HG02798 (cell line): ENCODE measurements at regions not wholly inside any gene's neighbourhood (a gene's known extent, or its start where the extent isn't known, plus 50 kb on each side); places are given as distances from the start of the nearest gene placed in this dataset.

ENCODE experiments used
- ATAC-seq: cut with Tn5 transposase; IDR thresholded peaks from one replicate; pipeline ENCODE4 v1.9.1; 2021; ENCODE audit warnings: mild to moderate bottlenecking; ENCODE audit not compliant: unreplicated experiment, poor library complexity

DNA sequence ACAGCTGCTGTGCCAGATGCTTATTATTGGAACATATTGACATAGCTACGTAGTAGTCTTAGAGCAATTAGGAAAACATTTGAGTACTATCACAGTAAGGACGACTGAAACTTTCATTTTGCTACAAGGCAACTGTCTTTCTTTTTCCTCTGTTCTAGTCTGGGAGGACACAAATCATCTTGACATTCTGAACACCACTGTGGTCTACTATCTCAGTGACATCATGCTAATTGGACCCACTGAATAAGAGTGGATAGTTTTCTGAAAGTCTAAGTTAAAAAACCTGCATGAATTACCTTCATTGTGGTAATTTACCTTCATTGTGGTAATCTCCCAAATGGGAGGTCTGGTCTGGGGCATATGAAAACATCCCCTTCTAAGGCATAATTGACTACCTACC, 163.3 kb upstream of the MOCS1 start:
- ATAC-seq, result no peak

GRCh38 chr6:40083141-40083920, 149.1 kb upstream of the MOCS1 start:
- ATAC-seq, result no peak

- ATAC-seq, result no peak
Measured at GRCh38 chr6:40082278-40083043, 148.2 kb upstream of the MOCS1 start.

GRCh38 chr6:40077736-40078135, 143.5 kb upstream of the MOCS1 start:
- ATAC-seq, result no peak

GRCh38 chr6:40077315-40077714, 143.1 kb upstream of the MOCS1 start:
- no peak for ATAC-seq

DNA sequence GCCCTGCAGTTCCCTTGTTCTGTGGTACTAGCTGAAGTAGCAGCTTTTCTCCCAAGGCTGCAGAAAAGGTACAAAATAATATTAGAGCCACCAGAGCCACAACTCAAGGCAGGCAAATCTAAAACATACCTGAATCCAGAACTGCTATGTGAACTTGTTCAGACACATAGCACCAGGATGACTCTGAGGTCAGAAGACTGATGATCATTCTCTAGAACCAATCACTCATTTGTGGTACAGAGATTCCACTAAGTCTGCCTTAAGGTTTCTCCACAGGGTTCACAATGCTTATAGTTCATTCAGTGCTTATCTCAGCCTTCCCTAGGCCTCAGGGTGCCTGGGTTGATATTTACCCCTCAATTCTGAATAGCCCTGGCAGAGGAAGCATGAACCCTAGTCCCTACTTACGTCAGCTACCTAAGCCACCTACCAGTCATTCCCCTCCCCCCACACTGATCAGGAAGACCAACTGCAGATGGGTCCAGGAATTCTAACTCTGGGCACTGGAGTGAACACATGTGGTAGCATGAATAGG, 140.9 kb upstream of the MOCS1 start:
- no peak for ATAC-seq

DNA sequence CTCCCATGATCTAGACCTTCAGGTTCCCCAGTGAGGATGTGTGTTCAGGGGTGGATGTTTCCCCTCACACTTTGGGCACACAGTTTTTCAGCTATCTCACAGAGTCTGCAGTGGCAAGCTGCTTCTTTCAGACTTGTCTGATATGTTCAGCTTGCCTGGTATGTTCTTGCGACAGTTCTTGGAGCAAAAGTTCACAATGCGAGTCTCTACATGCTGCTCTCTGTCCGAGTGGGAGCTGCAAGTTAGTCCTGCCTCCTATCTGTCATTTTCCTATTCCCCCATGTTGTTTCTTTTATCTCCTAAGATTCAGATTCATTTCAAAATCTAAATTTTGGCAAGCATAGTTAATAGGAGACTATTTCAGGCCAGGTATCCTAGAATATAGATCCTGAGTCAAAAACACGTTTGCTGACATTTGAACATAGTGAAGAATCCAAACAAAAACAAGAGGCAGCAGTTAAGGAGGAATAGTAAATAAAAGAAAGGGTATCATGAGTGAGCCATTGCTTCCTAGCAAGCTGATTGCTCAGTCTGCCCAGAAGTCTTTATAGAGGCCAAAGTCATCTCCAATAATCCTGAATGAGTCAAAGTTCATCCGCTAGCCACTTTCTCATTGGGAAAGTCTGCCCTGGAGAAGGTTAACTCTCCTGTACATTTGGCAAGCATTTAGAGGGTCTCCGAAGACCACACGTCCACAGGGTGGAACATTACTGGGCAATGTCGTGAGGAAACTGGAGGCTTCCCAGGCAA, 140.2 kb upstream of the MOCS1 start:
- no peak for ATAC-seq

DNA sequence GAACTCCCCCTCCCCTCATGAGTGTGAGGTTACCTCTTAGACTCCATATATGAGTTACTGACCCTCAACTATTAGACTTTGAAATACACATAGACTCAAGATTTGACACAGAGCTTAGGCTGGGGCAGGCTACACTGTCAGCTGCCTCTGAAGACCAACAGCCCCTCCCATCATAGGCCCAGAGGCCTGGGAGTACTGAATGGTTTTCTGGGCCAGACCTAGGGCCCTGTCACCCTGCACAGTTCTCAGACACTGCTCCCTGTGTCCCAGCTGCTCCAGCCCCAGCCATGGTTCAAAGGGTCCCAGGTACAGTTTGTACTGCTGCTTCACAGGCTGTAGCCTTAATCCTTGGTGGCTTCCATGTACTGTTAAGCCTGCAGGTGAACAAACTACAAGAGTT, 132.1 kb upstream of the MOCS1 start:
- ATAC-seq, result no peak

DNA sequence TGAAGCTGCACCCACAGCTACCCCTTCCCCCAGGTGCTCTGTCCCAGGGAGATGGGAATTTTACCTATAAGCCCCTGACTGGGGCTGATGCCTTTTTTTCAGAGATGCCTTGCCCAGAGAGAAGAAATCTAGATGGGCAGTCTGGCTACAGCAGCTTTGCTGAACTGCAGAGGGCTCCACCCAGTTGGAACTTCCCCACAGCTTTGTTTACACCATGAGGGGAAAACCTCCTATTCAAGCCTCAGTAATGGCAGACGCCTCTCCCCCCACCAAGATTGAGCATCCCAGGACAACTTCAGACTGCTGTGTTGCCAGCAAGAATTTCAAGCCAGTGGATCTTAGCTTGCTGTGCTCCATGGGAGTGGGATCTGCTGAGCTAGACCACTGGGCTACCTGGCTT, 122.6 kb upstream of the MOCS1 start:
- no peak for ATAC-seq

DNA sequence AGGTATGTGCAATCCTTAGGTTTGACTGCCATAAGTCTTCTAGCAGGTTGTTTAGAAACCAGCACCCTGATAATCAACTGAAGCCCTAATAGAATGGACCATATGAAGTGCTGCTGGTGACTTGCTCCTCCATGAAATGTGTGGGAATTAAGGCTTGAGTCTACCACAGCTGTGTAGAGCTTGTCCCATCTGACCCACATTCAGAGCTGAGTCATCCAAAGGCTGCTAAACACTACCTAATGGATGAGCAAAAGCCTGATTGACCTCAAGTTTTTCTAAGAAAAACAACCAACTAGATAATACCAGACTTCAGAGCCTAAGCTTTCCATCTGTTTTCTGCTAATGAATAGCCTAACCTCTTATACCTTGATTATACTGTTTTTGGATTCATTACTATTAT, 120.3 kb upstream of the MOCS1 start:
- ATAC-seq, result no peak

DNA sequence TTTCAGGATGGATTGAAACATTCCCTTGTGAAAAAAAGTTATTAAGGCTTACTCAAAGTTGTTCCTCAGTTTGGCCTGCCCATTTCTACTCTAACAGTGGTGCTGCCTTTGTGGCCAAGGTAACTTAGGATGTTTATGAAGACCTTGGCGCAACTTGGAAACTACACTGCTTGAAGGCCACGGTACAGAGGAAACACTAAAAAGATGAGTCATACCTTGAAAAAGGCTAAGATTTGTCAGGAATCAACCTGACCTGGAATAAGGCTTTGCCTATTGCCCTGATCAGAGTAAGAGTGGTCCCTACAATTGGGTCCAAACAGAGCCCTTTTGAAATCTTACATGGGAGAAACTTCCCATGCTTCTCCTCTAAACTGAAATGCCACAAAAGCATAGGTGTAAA, 119.9 kb upstream of the MOCS1 start:
- ATAC-seq, result no peak

GRCh38 chr6:40049128-40049527, 114.9 kb upstream of the MOCS1 start:
- ATAC-seq, result no peak

DNA sequence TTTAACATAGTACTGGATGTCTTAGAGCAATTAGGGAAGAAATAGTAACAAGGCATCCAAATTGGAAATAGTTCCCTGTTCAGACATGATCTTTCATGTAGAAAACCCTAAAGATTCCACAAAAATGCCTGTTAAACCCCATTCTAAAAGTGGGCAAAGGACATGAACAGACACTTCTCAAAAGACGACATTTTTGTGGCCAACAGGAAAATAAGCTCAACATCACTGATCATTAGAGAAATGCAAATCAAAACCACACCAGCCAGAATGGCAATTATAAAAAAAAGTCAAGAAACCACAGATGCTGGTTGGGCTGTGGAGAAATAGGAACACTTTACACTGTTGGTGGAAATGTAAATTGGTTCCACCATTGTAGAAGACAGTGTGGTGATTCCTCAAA, 109.9 kb upstream of the MOCS1 start:
- no peak for ATAC-seq

DNA sequence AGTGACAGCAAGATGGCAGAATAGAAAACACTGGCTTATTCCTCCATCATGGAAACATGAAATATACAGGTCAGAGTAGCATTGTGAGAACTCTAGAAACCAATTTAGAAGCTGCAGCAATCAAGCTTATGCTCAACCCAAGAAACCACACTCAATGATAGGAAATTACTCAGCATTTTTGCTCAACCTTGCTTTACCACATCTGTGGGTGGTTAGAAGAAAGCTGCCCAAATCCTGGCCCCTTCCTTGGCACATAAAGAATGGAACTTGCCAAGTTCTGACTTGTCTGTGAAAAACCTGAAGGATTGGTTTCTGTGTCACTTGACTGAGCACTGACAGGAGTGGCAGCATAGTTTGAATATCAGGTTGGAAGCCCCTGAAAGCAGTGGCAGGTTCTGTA, 108.0 kb upstream of the MOCS1 start:
- no peak for ATAC-seq

DNA sequence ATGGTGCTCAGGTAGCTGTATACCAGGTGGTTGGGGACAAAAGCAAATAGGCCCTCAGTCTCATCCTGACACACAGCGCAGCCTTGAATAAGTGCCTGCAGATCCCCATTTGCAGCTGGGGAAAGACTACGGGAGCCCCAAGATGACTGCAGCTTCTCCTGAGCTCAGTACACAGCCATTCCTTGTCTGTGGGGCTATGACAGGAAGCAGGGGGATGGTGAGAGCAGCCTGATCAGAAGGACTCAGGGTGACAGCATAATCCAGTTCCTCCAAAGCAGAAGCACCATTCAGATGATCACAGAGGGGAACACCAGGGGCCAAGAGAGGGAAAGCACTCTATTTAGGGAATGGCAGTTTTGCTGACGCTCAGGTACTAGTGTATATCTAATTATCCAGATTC, 104.8 kb upstream of the MOCS1 start:
- ATAC-seq, result no peak

DNA sequence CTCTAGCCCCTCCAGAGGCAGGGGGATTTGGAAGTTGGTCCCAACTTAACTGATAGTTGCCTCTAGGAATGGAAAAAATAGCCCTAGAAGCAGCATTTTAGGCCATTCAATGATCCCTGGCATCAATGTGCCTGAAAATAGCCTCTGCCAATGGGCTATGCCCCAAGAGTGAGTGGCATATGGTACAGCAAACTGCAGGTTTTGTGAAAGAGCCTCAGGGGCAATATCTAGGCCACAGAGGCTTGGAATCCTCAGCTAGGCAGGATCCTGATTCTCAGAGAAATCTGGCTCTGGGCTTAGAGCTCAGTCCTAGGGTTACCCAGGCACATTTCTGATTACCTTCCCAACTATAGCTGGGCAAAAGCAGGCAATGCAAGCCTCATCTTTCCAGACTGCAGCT, 104.4 kb upstream of the MOCS1 start:
- no peak for ATAC-seq

GRCh38 chr6:40037271-40037670, 103.0 kb upstream of the MOCS1 start:
- no peak for ATAC-seq

DNA sequence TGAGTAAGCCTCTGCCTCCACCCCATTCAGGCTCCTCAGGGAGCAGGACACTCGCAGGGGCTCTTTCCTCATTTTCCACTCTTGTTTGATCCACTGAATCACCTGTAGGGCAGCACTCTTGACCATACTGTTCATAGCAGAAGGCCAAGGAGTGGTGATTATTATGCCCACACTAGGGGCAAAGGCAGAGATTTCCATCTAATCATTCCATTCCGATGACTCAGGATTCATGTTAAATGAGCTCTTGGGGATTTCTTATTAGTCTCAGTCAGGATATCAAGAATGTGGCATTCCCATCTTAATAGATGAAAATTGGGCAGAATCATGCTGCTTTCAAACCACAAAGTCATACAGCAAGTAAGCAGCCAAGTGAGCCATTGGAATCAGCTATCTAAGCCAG, 101.9 kb upstream of the MOCS1 start:
- ATAC-seq, result no peak

DNA sequence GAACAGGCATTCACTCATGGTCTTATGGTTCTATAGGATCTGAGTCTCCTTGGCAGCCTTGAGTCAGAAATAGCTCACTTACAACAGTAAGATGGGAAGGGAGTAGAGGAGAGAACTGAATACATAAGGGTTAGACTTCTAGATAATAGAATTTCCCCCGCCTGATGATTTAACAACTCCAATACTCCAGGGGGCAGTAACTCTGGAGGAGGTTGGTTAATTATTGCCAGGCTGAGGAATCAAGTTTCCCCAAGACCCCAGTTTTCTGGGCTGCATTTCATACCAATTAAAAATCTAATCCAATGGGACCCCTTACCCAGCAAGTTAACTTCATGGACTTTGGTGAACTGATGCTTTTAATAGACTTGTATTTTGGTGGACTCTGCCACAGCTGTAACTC, 94.2 kb upstream of the MOCS1 start:
- no peak for ATAC-seq

- ATAC-seq, result no peak
Measured at GRCh38 chr6:40022867-40023266, 88.6 kb upstream of the MOCS1 start.

DNA sequence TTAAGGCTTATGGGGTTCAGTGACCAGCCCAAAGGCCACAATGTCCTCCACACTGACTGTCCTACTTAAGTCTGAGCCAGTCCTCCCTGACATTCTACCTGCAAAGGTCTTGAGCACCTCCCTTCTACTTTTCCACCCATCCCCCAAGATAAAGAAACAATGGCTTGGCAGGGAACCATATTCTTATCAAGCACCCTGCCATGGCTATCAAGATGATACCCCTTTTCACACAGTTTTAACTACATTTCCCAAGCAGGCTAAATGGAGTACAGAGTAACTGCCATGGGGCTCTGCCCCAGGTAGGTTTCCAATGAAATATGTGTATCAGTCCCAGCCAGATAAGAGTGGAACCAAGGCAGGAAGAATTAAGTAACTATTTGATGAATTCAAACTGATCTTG, 85.9 kb upstream of the MOCS1 start:
- ATAC-seq, result no peak
